B cell (primary cell): ENCODE measurements at regions not wholly inside any gene's neighbourhood (a gene's known extent, or its start where the extent isn't known, plus 50 kb on each side); places are given as distances from the start of the nearest gene placed in this dataset.

ENCODE experiments used
- ATAC-seq: fragments of 200-7000 bp; cut with Tn5 transposase; one replicate; pipeline ENCODE4 v1.10.0; 2021; ENCODE audit warnings: low read depth, mild to moderate bottlenecking, moderate number of reproducible peaks, moderate library complexity
- CTCF ChIA-PET: fragments of 350-600 bp; sonication (Branson Sonifier 250); formaldehyde crosslinking; loops from one replicate; lab custom pipeline; 2021; ENCODE audit warnings: antibody characterized with exemption, inconsistent platforms; lab: Charles Lee
- POLR2A ChIA-PET: fragments of 350-600 bp; sonication (Branson Sonifier 250); formaldehyde crosslinking; loops from one replicate; lab custom pipeline; 2021; ENCODE audit warnings: antibody characterized with exemption; lab: Charles Lee
- DNase-seq: peaks from one replicate; pipeline ENCODE4 v3.0.0; 2013
- H2AFZ ChIP-seq: 2 replicates; pipeline ENCODE4 v1.6.1; 2012; ENCODE audit warnings: mild to moderate bottlenecking, low read depth, low read length; ENCODE audit not compliant: insufficient read depth, poor library complexity, severe bottlenecking
- H3K27ac ChIP-seq, 2 donors: 1 replicate in 1 of 2; 2 replicates in 1 of 2; pipeline ENCODE4 v1.5.1; 2012 to 2013; ENCODE audit warnings: low read length in 2 of 2, mild to moderate bottlenecking in 2 of 2, moderate library complexity in 1 of 2
- H3K27me3 ChIP-seq, 4 experiments: fragments of 200-600 bp in 1 of 4; sonication (generic) in 1 of 4; replicated peaks in 1 of 4; 1 replicate in 2 of 4; 2 replicates in 2 of 4; pipeline versions ENCODE4 v1.6.1 to v1.7.0; 2013 to 2016; ENCODE audit warnings: low read length in 3 of 4, mild to moderate bottlenecking in 2 of 4, mixed read lengths in 1 of 4, moderate library complexity in 1 of 4; ENCODE audit not compliant: insufficient read depth in 4 of 4, control insufficient read depth in 3 of 4; ENCODE audit errors: control extremely low read depth in 1 of 4
- H3K36me3 ChIP-seq, 2 experiments: replicated peaks in 1 of 2; 1 replicate in 1 of 2; 2 replicates in 1 of 2; pipeline versions ENCODE4 v1.6.1 to v1.7.1; 2013; ENCODE audit warnings: low read length in 1 of 2; ENCODE audit not compliant: insufficient read depth in 2 of 2, control insufficient read depth in 1 of 2; ENCODE audit errors: control extremely low read depth in 1 of 2, extremely low read depth in 1 of 2
- H3K4me1 ChIP-seq, 2 donors: fragments of 200-600 bp in 1 of 2; sonication (generic) in 1 of 2; 1 replicate in 1 of 2; 2 replicates in 1 of 2; pipeline versions ENCODE4 v1.5.1 to v1.6.1; 2013 to 2017; ENCODE audit warnings: low read length in 2 of 2; ENCODE audit not compliant: control insufficient read depth in 2 of 2, insufficient read depth in 2 of 2
- H3K4me2 ChIP-seq: replicated peaks from 2 replicates; pipeline ENCODE3; 2012; ENCODE audit warnings: mild to moderate bottlenecking, low read depth, low read length; ENCODE audit not compliant: poor library complexity, severe bottlenecking
- H3K4me3 ChIP-seq, 5 experiments: fragments of 200-600 bp in 1 of 5; sonication (generic) in 1 of 5; 1 replicate in 3 of 5; 2 replicates in 2 of 5; pipeline versions ENCODE4 v1.5.1 to v1.7.0; 2011 to 2016; ENCODE audit warnings: low read length in 4 of 5, mild to moderate bottlenecking in 4 of 5, low read depth in 2 of 5, control low read depth in 1 of 5, moderate library complexity in 1 of 5; ENCODE audit not compliant: insufficient read depth in 1 of 5; ENCODE audit errors: control extremely low read depth in 1 of 5, extremely low read depth in 1 of 5
- H3K79me2 ChIP-seq: fragments of 200-600 bp; sonication (generic); one replicate; pipeline ENCODE4 v1.6.0; 2016; ENCODE audit warnings: low read length; ENCODE audit not compliant: control insufficient read depth, insufficient read depth
- H3K9ac ChIP-seq: fragments of 200-600 bp; sonication (generic); 2 replicates; pipeline ENCODE4 v1.6.1; 2017; ENCODE audit warnings: mild to moderate bottlenecking, low read length, moderate library complexity
- H3K9me3 ChIP-seq, 3 donors: one replicate each; pipeline versions ENCODE4 v1.6.1 to v1.7.1; 2013; ENCODE audit warnings: low read length in 2 of 3; ENCODE audit not compliant: control insufficient read depth in 2 of 3, insufficient read depth in 1 of 3; ENCODE audit errors: control extremely low read depth in 1 of 3
- H4K20me1 ChIP-seq: 2 replicates; pipeline ENCODE4 v1.6.0; 2012; ENCODE audit warnings: mild to moderate bottlenecking, low read length; ENCODE audit not compliant: insufficient read depth, control insufficient read depth, poor library complexity, severe bottlenecking
- H3K27ac Mint-ChIP-seq: one replicate; pipeline ENCODE4 v1.8.0; 2021; ENCODE audit warnings: mixed read lengths
- H3K27me3 Mint-ChIP-seq: one replicate; pipeline ENCODE4 v1.8.0; 2021; ENCODE audit warnings: mixed read lengths
- H3K4me1 Mint-ChIP-seq: one replicate; pipeline ENCODE4 v1.8.0; 2021; ENCODE audit warnings: mixed read lengths
- H3K4me3 Mint-ChIP-seq: one replicate; pipeline ENCODE4 v1.8.0; 2021; ENCODE audit warnings: mixed read lengths
- H3K9me3 Mint-ChIP-seq: one replicate; pipeline ENCODE4 v1.8.0; 2022; ENCODE audit warnings: mixed read lengths; ENCODE audit not compliant: insufficient read depth
- CTCF ChIP-seq: fragments of 200-600 bp; IDR thresholded peaks from one replicate; pipeline ENCODE4 v1.8.0; 2022; ENCODE audit warnings: antibody characterized with exemption, mild to moderate bottlenecking
- EZH2 ChIP-seq: IDR thresholded peaks from 2 replicates; pipeline ENCODE4 v1.6.1; 2012; ENCODE audit warnings: borderline replicate concordance, low read depth, mild to moderate bottlenecking, moderate library complexity, low read length; ENCODE audit not compliant: insufficient read depth, poor library complexity, severe bottlenecking
- WGBS: methylation state at CpG from one replicate; pipeline ENCODE4 v1.1.5; 2013; ENCODE audit warnings: missing lambda C conversion rate; ENCODE audit not compliant: insufficient coverage; 5-methylcytosine and 5-hydroxymethylcytosine counted together
- intact Hi-C: fragments of 100-400 bp; cut with micrococcal nuclease; formaldehyde crosslinking; loops from one replicate; pipeline ENCODE4 v1.10.0; 2022

GRCh38 chr17:59465949-59466307 is 99.5 kb upstream of the DHX40 start:
- intact Hi-C loops, result no loop called here
- no peaks in the 10 kb centered on the region for H3K9me3 ChIP-seq
- CTCF ChIA-PET, result no interaction called here
- H3K4me1 Mint-ChIP-seq, result no peaks in the 10 kb centered on the region
- no peak overlapping the region for H3K4me3 Mint-ChIP-seq
- H3K9me3 Mint-ChIP-seq, result no peaks in the 10 kb centered on the region
- H3K27me3 ChIP-seq, result peaks cover 0 to 3% (median 0%) of the 10 kb centered on the region in 4 experiments
- DNase-seq (no peak), ATAC-seq (no peak)
- no peaks in the 10 kb centered on the region for H3K4me1 ChIP-seq
- no peak overlapping the region for H3K27ac Mint-ChIP-seq
- TF ChIP-seq CTCF, result no peak
- TF ChIP-seq EZH2, result no peak
- no peaks in the 10 kb centered on the region for H4K20me1 ChIP-seq
- POLR2A ChIA-PET, result no interaction called here
- H3K27ac ChIP-seq, result no peak overlapping the region
- no peaks in the 10 kb centered on the region for H3K27me3 Mint-ChIP-seq
- no peak overlapping the region for H2AFZ ChIP-seq
- no peak overlapping the region for H3K9ac ChIP-seq
- 80% methylated on average over 1 of the region's 6 CpGs for WGBS
- H3K79me2 ChIP-seq, result no peaks in the 10 kb centered on the region
- H3K4me3 ChIP-seq, result no peak overlapping the region
- H3K36me3 ChIP-seq, result no peaks in the 10 kb centered on the region
- H3K4me2 ChIP-seq, result no peak overlapping the region

- Histone ChIP-seq H3K9me3 (no peaks in the 10 kb centered on the region), H3K9ac (no peak overlapping the region), H3K4me1 (no peaks in the 10 kb centered on the region), H3K36me3 (no peaks in the 10 kb centered on the region), H3K27ac (no peak overlapping the region), H3K79me2 (no peaks in the 10 kb centered on the region), H3K4me2 (no peak overlapping the region), H4K20me1 (no peaks in the 10 kb centered on the region), H3K4me3 (no peak overlapping the region), H3K27me3 (peaks cover 0 to 3% (median 0%) of the 10 kb centered on the region in 4 experiments), H2AFZ (no peak overlapping the region)
- Mint-ChIP-seq H3K4me1 (no peaks in the 10 kb centered on the region), H3K9me3 (no peaks in the 10 kb centered on the region), H3K27me3 (no peaks in the 10 kb centered on the region), H3K4me3 (no peak overlapping the region), H3K27ac (no peak overlapping the region)
- intact Hi-C loops, result no loop called here
- ChIA-PET POLR2A (no interaction called here), CTCF (no interaction called here)
- TF ChIP-seq CTCF (no peak), EZH2 (no peak)
- ATAC-seq (no peak), DNase-seq (no peak)
- WGBS, result 100% methylated on average over 4 of the region's 5 CpGs
Measured at GRCh38 chr17:59466946-59467801, 98.2 kb upstream of the DHX40 start.
